ENCODE measurements at regions not wholly inside any gene's neighbourhood (a gene's known extent, or its start where the extent isn't known, plus 50 kb on each side); places are given as distances from the start of the nearest gene placed in this dataset.

DNA sequence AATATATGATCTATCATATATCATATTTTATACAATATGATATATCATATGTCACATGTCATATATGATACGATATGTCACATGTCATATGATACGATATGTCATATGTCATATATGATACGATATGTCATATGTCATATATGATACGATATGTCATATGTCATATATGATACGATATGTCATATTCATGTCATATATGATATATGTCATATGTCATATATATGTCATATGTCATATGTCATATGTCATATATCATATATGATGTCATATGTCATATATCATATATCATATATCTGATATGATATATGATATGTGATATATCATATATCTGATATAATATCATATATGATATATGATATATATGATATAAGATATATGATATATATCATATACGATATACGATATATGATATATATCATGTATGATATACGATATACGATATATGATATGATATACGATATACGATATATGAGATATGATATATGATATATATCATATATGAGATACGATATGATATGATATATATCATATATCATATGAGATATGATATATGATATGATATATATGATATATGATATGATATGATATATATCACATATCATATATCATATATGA lies 122.3 kb upstream of the USP9X start:
- H3K27ac ChIP-seq (ENCODE audit: low read depth, low read length): no peak overlapping the region
- ChIA-PET CTCF (no interaction called here), POLR2A (no interaction called here)
- H3K27me3 ChIP-seq (ENCODE audit: control insufficient read depth, insufficient read depth, low read length): no peaks in the 10 kb centered on the region
- TF ChIP-seq, protein P1, sequence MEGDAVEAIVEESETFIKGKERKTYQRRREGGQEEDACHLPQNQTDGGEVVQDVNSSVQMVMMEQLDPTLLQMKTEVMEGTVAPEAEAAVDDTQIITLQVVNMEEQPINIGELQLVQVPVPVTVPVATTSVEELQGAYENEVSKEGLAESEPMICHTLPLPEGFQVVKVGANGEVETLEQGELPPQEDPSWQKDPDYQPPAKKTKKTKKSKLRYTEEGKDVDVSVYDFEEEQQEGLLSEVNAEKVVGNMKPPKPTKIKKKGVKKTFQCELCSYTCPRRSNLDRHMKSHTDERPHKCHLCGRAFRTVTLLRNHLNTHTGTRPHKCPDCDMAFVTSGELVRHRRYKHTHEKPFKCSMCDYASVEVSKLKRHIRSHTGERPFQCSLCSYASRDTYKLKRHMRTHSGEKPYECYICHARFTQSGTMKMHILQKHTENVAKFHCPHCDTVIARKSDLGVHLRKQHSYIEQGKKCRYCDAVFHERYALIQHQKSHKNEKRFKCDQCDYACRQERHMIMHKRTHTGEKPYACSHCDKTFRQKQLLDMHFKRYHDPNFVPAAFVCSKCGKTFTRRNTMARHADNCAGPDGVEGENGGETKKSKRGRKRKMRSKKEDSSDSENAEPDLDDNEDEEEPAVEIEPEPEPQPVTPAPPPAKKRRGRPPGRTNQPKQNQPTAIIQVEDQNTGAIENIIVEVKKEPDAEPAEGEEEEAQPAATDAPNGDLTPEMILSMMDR (IDR thresholded peaks at IDR 0.05; ENCODE audit: low read depth, low read length): no peak
- no peak for DNase-seq (ENCODE audit: low read depth, low spot score)
- H3K9me3 ChIP-seq (ENCODE audit: control insufficient read depth, insufficient read depth, low read length): no peaks in the 10 kb centered on the region
- H3K4me3 ChIP-seq (ENCODE audit: low read depth, low read length): no peak overlapping the region

DNA sequence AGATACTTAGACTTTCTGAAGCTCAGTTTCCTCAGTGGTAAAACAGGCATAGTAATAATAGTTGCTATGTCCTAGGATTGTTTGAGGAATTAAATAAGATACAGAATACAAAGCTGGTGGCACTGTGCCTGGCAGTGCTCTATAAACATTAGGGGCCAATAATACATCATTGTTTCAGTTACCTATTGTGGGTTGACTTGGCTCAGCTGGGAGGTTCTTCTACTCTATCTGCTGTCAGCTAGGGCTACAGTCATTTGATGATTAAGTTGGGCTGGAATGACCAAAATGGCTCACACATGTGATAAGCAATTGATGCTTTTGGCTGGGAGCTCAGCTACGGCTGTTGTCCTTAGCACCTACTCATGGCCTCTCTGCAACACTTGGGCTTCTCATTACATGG lies 121.2 kb upstream of the USP9X start:
- no peaks in the 10 kb centered on the region for H3K9me3 ChIP-seq (ENCODE audit: control insufficient read depth, insufficient read depth, low read length)
- CTCF ChIA-PET: no interaction called here
- no peak for DNase-seq (ENCODE audit: low read depth, low spot score)
- TF ChIP-seq, protein P1 (IDR thresholded peaks at IDR 0.05; ENCODE audit: low read depth, low read length): no peak
- H3K27ac ChIP-seq (ENCODE audit: low read depth, low read length): no peak overlapping the region
- POLR2A ChIA-PET: no interaction called here
- no peaks in the 10 kb centered on the region for H3K27me3 ChIP-seq (ENCODE audit: control insufficient read depth, insufficient read depth, low read length)
- no peak overlapping the region for H3K4me3 ChIP-seq (ENCODE audit: low read depth, low read length)

DNA sequence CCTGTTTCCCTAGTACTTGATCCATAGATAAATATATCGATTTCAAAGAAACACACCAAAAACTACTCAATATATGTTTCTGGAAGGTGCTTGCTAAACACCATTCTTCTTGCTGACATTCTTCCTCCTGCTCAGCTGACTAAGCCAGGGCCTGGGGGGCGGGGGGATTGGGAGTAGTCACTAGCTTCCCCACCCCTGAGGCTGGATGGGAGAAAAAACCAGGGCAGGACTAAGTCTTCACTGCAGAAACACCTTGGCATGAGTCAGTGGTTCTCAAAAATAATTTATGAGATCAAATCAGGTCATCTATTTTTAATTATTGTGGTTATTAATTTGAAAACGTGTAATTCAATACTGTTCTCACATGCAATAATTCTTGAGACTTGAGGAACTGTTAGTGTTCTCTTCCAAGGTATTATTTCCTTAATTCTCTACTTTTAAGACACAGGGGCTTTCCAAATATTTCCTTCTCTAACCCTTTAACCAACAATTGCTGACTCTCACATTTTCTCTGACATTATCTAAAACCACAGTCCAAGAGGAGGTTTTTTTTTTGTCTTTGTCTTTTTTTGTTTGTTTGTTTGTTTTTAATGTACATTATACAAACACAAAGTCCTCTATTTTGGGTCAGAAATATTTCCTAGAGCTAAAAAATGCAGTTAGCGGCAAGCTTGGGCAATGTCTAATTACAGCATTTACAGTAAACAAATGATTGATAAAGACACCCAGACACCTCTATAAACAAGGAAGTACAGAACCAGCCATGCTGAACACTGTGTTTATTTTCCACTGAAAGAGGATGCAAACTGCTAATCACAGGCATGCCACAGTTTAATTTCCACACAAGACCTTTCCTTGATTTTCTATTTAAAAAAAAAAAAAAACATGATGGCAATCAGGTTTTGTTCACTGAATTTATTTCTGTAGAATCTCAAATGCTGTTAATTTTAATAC lies 120.3 kb upstream of the USP9X start:
- TF ChIP-seq, protein P1 (IDR thresholded peaks at IDR 0.05; ENCODE audit: low read depth, low read length): no peak
- H3K27me3 ChIP-seq (ENCODE audit: control insufficient read depth, insufficient read depth, low read length): no peaks in the 10 kb centered on the region
- H3K4me3 ChIP-seq (ENCODE audit: low read depth, low read length): no peak overlapping the region
- DNase-seq (ENCODE audit: low read depth, low spot score): no peak
- ChIA-PET CTCF (no interaction called here), POLR2A (no interaction called here)
- H3K27ac ChIP-seq (ENCODE audit: low read depth, low read length): no peak overlapping the region
- H3K9me3 ChIP-seq (ENCODE audit: control insufficient read depth, insufficient read depth, low read length): no peaks in the 10 kb centered on the region

DNA sequence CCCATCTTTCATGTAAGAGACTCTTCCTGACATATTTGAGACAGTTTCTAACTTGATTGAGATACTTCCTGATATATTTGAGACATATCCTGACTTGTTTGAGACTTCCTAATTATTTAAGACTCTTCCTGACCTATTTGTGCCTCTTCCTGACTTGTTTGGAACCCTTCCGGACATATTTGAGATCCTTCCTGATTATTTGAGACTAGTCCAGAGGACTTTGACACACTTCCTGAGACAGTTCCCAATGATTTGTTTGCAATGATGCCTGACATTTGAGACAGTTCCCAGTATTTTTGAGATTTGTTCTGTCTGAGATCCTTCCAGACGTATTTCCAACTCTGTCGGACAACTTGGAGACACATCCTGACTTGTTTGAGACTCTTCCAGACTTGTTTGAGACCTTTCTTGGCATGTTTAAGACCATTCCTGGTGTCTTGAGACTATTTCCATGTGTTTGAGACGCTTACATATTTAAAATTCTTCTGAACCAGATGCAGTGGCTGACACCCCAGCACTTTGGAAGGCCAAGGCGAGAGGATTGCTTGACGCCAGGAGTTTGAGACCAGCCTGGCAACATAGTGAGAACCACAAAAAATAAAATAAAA lies 118.9 kb upstream of the USP9X start:
- H3K27me3 ChIP-seq (ENCODE audit: control insufficient read depth, insufficient read depth, low read length): no peaks in the 10 kb centered on the region
- no peaks in the 10 kb centered on the region for H3K9me3 ChIP-seq (ENCODE audit: control insufficient read depth, insufficient read depth, low read length)
- ChIA-PET POLR2A (no interaction called here), CTCF (no interaction called here)
- DNase-seq (ENCODE audit: low read depth, low spot score): no peak
- TF ChIP-seq, protein P1 (IDR thresholded peaks at IDR 0.05; ENCODE audit: low read depth, low read length): no peak
- no peak overlapping the region for H3K4me3 ChIP-seq (ENCODE audit: low read depth, low read length)
- H3K27ac ChIP-seq (ENCODE audit: low read depth, low read length): no peak overlapping the region

DNA sequence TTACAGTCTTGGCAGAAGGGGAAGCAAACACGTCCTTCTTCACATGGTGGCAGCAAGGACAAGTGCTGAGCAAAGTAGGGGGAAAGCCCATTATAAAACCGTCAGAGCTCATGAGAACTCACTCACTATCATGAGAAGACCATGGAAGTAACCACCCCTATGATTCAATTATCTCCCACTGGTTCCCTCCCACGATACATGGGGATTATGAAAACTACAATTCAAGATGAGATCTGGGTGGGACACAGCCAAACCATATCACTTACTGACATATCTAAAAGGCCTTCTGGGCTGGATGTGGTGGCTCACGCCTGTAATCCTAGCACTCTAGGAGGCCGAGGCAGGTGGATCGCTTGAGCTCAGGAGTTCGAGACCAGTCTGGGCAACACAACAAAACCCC lies 117.1 kb upstream of the USP9X start:
- Histone ChIP-seq H3K9me3 (ENCODE audit: control insufficient read depth, insufficient read depth, low read length) (no peaks in the 10 kb centered on the region), H3K27ac (ENCODE audit: low read depth, low read length) (no peak overlapping the region), H3K4me3 (ENCODE audit: low read depth, low read length) (no peak overlapping the region), H3K27me3 (ENCODE audit: control insufficient read depth, insufficient read depth, low read length) (no peaks in the 10 kb centered on the region)
- ChIA-PET CTCF (no interaction called here), POLR2A (no interaction called here)
- TF ChIP-seq, protein P1 (IDR thresholded peaks at IDR 0.05; ENCODE audit: low read depth, low read length): no peak
- no peak for DNase-seq (ENCODE audit: low read depth, low spot score)

Measured in AG04450 (cell line).